ENCODE measurements at regions not wholly inside any gene's neighbourhood (a gene's known extent, or its start where the extent isn't known, plus 50 kb on each side); places are given as distances from the start of the nearest gene placed in this dataset.

GRCh38 chr4:149248191-149248764 lies 567.4 kb downstream of the IQCM start:
- TF ChIP-seq POLR2AphosphoS5 (IDR thresholded peaks at IDR 0.05; ENCODE audit: low read depth, low read length), result no peak
- no peak for TF ChIP-seq POLR2A (IDR thresholded peaks at IDR 0.05; ENCODE audit: low read depth, low read length)
- no peak for TF ChIP-seq TAF1 (IDR thresholded peaks at IDR 0.05; ENCODE audit: low read depth, low read length)
- no peak for TF ChIP-seq SPI1 (IDR thresholded peaks at IDR 0.05; ENCODE audit: low read depth, low read length)
- TF ChIP-seq PAX5 (IDR thresholded peaks at IDR 0.05; ENCODE audit: insufficient read depth, low read length, severe bottlenecking), result no peak
- TF ChIP-seq POU2F2 (IDR thresholded peaks at IDR 0.05; ENCODE audit: low read depth, low read length), result no peak
